PC-3 (cell line): ENCODE measurements at regions not wholly inside any gene's neighbourhood (a gene's known extent, or its start where the extent isn't known, plus 50 kb on each side); places are given as distances from the start of the nearest gene placed in this dataset.

Source experiments
- ATAC-seq: fragments of 200-7000 bp; cut with Tn5 transposase; 2 replicates; pipeline ENCODE4 v1.9.1; 2020; ENCODE audit warnings: mild to moderate bottlenecking, moderate library complexity
- BruUV-seq: library from RNA; stranded (reverse); fragments of 400-500 nt; replicated peaks from 2 replicates; lab custom pipeline; 2021; lab: Mats Ljungman, UMichigan
- CTCF ChIA-PET: fragments of 300-600 bp; sonication (Branson Sonifier 250); formaldehyde crosslinking; loops from one replicate; lab custom pipeline; 2022; ENCODE audit warnings: antibody characterized with exemption; lab: Charles Lee
- POLR2A ChIA-PET: fragments of 300-600 bp; sonication (Branson Sonifier 250); formaldehyde crosslinking; loops from one replicate; lab custom pipeline; 2022; ENCODE audit warnings: antibody characterized with exemption; ENCODE audit not compliant: unreplicated experiment; lab: Charles Lee
- DNase-seq: peaks from one replicate; pipeline ENCODE4 v3.0.0-alpha.2; 2015
- H2AFZ ChIP-seq: fragments of 300-600 bp; sonication (generic); 2 replicates; pipeline ENCODE4 v1.6.0; 2016; ENCODE audit warnings: antibody characterized with exemption, low read length
- H3F3A ChIP-seq: fragments of 300-600 bp; sonication (generic); one replicate; pipeline ENCODE4 v1.6.0; 2017; ENCODE audit warnings: antibody characterized with exemption, low read length, control low read depth, mild to moderate bottlenecking; ENCODE audit not compliant: unreplicated experiment
- H3K27ac ChIP-seq: fragments of 300-600 bp; sonication (generic); 2 replicates; pipeline ENCODE4 v1.5.1; 2016; ENCODE audit warnings: mild to moderate bottlenecking, low read length
- H3K27me3 ChIP-seq: fragments of 300-600 bp; sonication (generic); 2 replicates; pipeline ENCODE4 v1.6.1; 2016; ENCODE audit warnings: low read length, mixed read lengths
- H3K36me3 ChIP-seq: fragments of 300-600 bp; sonication (generic); 2 replicates; pipeline ENCODE4 v1.6.1; 2016; ENCODE audit warnings: low read depth, mixed run types, low read length, mixed read lengths
- H3K4me1 ChIP-seq: fragments of 300-600 bp; sonication (generic); 2 replicates; pipeline ENCODE4 v1.5.1; 2016; ENCODE audit warnings: low read length; ENCODE audit not compliant: insufficient read depth
- H3K4me2 ChIP-seq: fragments of 300-600 bp; sonication (generic); 2 replicates; pipeline ENCODE4 v1.6.0; 2016; ENCODE audit warnings: low read length
- H3K4me3 ChIP-seq: fragments of 300-600 bp; sonication (generic); 2 replicates; pipeline ENCODE4 v1.5.1; 2016; ENCODE audit warnings: mild to moderate bottlenecking, low read length, mixed read lengths
- H3K79me2 ChIP-seq: fragments of 300-600 bp; sonication (generic); 2 replicates; pipeline ENCODE4 v1.6.1; 2017; ENCODE audit warnings: low read length, mixed read lengths
- H3K9ac ChIP-seq: fragments of 300-600 bp; sonication (generic); 2 replicates; pipeline ENCODE4 v1.6.0; 2016; ENCODE audit warnings: mild to moderate bottlenecking, low read length
- H3K9me2 ChIP-seq: fragments of 300-600 bp; sonication (generic); replicated peaks from 2 replicates; pipeline ENCODE4 v1.6.1; 2016; ENCODE audit warnings: mixed run types, low read length, mixed read lengths
- H3K9me3 ChIP-seq: fragments of 300-600 bp; sonication (generic); 2 replicates; pipeline ENCODE4 v1.6.1; 2016; ENCODE audit warnings: low read length, mixed read lengths
- H4K20me1 ChIP-seq: fragments of 300-600 bp; sonication (generic); 2 replicates; pipeline ENCODE4 v1.6.1; 2016; ENCODE audit warnings: low read length, mixed read lengths
- CTCF ChIP-seq: fragments of 300-600 bp; sonication (generic); conservative IDR thresholded peaks from 2 replicates; pipeline ENCODE4 v1.5.1; 2017; ENCODE audit warnings: antibody characterized with exemption, low read depth, mild to moderate bottlenecking, low read length
- EZH2 ChIP-seq: fragments of 300-600 bp; sonication (generic); IDR thresholded peaks from one replicate; pipeline ENCODE4 v1.6.1; 2017; ENCODE audit warnings: antibody characterized with exemption, mild to moderate bottlenecking, low read length; ENCODE audit not compliant: unreplicated experiment
- EZH2phosphoT487 ChIP-seq: fragments of 300-600 bp; sonication (generic); IDR thresholded peaks from 2 replicates; pipeline ENCODE4 v1.6.1; 2018; ENCODE audit warnings: mild to moderate bottlenecking, antibody characterized with exemption, low read length, borderline replicate concordance
- intact Hi-C: fragments of 100-400 bp; cut with micrococcal nuclease; formaldehyde crosslinking; loops from 2 replicates; pipeline ENCODE4 v1.9.0; 2023

GRCh38 chr3:4113811-4114522, 189.2 kb upstream of the SETMAR start:
- H2AFZ ChIP-seq, result no peak overlapping the region
- intact Hi-C loops, result no loop called here
- H3K27me3 ChIP-seq, result peaks cover 10% of the 10 kb centered on the region; the same call in 1 of the 2 replicates
- H3K36me3 ChIP-seq, result no peaks in the 10 kb centered on the region
- no peak for TF ChIP-seq EZH2phosphoT487
- TF ChIP-seq CTCF, result no peak
- TF ChIP-seq EZH2, result no peak
- DNase-seq, result no peak
- no peak overlapping the region for H3K9ac ChIP-seq
- H3K4me1 ChIP-seq, result no peaks in the 10 kb centered on the region
- no peaks in the 10 kb centered on the region for H4K20me1 ChIP-seq
- ATAC-seq, result no peak
- H3K4me3 ChIP-seq, result no peak overlapping the region
- H3K4me2 ChIP-seq, result no peak overlapping the region
- no peaks in the 10 kb centered on the region for H3K9me2 ChIP-seq
- H3F3A ChIP-seq, result no peaks in the 10 kb centered on the region
- ChIA-PET CTCF (no interaction called here), POLR2A (no interaction called here)
- H3K27ac ChIP-seq, result no peak overlapping the region
- H3K79me2 ChIP-seq, result no peaks in the 10 kb centered on the region
- BruUV-seq, result no TSS peak
- H3K9me3 ChIP-seq, result no peaks in the 10 kb centered on the region

- ChIA-PET POLR2A (no interaction called here), CTCF (no interaction called here)
- H3K27me3 ChIP-seq, result peaks cover 10% of the 10 kb centered on the region; the same call in 1 of the 2 replicates
- no peaks in the 10 kb centered on the region for H4K20me1 ChIP-seq
- no peaks in the 10 kb centered on the region for H3F3A ChIP-seq
- no peaks in the 10 kb centered on the region for H3K36me3 ChIP-seq
- intact Hi-C loops, result no loop called here
- TF ChIP-seq EZH2phosphoT487, result no peak
- no peak for TF ChIP-seq EZH2
- TF ChIP-seq CTCF, result no peak
- H3K9ac ChIP-seq, result no peak overlapping the region
- H3K4me2 ChIP-seq, result no peak overlapping the region
- H3K4me3 ChIP-seq, result no peak overlapping the region
- H3K9me2 ChIP-seq, result no peaks in the 10 kb centered on the region
- H3K4me1 ChIP-seq, result no peaks in the 10 kb centered on the region
- no peak overlapping the region for H3K27ac ChIP-seq
- no TSS peak for BruUV-seq
- ATAC-seq (no peak), DNase-seq (no peak)
- no peaks in the 10 kb centered on the region for H3K79me2 ChIP-seq
- no peak overlapping the region for H2AFZ ChIP-seq
- H3K9me3 ChIP-seq, result no peaks in the 10 kb centered on the region
Observed at GRCh38 chr3:4119119-4119518, 184.1 kb upstream of the SETMAR start.

- H3K27ac ChIP-seq, result no peak overlapping the region
- H4K20me1 ChIP-seq, result no peaks in the 10 kb centered on the region
- intact Hi-C loops, result no loop called here
- POLR2A ChIA-PET, result no interaction called here
- no peaks in the 10 kb centered on the region for H3K9me3 ChIP-seq
- no peaks in the 10 kb centered on the region for H3K27me3 ChIP-seq
- H3K79me2 ChIP-seq, result no peaks in the 10 kb centered on the region
- ATAC-seq, result no peak
- H3K36me3 ChIP-seq, result no peaks in the 10 kb centered on the region
- no peak overlapping the region for H3K4me2 ChIP-seq
- CTCF ChIA-PET, result no interaction called here
- no peak overlapping the region for H2AFZ ChIP-seq
- BruUV-seq, result no TSS peak
- H3F3A ChIP-seq, result no peaks in the 10 kb centered on the region
- H3K4me1 ChIP-seq, result no peaks in the 10 kb centered on the region
- no peaks in the 10 kb centered on the region for H3K9me2 ChIP-seq
- no peak for DNase-seq
- no peak for TF ChIP-seq EZH2
- TF ChIP-seq EZH2phosphoT487, result no peak
- no peak overlapping the region for H3K9ac ChIP-seq
- no peak overlapping the region for H3K4me3 ChIP-seq
Observed at GRCh38 chr3:4125576-4125975, 177.6 kb upstream of the SETMAR start.
